Activated naive CD8-positive, alpha-beta T cell treated with anti-CD3 and anti-CD28 coated beads for 36 hours (primary cell): ENCODE measurements at regions not wholly inside any gene's neighbourhood (a gene's known extent, or its start where the extent isn't known, plus 50 kb on each side); places are given as distances from the start of the nearest gene placed in this dataset.

Source experiments
- DNase-seq: peaks from one replicate; pipeline ENCODE4 v3.0.0; 2021
- H3K27ac Mint-ChIP-seq: one replicate; pipeline ENCODE4 v1.8.0; 2022; ENCODE audit warnings: mild to moderate bottlenecking, moderate library complexity, mixed read lengths
- H3K27me3 Mint-ChIP-seq: one replicate; pipeline ENCODE4 v1.8.0; 2022; ENCODE audit warnings: mild to moderate bottlenecking, mixed read lengths
- H3K36me3 Mint-ChIP-seq: one replicate; pipeline ENCODE4 v1.8.0; 2021; ENCODE audit warnings: mild to moderate bottlenecking, mixed read lengths
- H3K4me1 Mint-ChIP-seq: one replicate; pipeline ENCODE4 v1.8.0; 2021; ENCODE audit warnings: mixed read lengths
- H3K4me3 Mint-ChIP-seq: one replicate; pipeline ENCODE4 v1.8.0; 2022; ENCODE audit warnings: mild to moderate bottlenecking, moderate library complexity, mixed read lengths
- H3K9me3 Mint-ChIP-seq: one replicate; pipeline ENCODE4 v1.8.0; 2022; ENCODE audit warnings: mixed read lengths

DNA sequence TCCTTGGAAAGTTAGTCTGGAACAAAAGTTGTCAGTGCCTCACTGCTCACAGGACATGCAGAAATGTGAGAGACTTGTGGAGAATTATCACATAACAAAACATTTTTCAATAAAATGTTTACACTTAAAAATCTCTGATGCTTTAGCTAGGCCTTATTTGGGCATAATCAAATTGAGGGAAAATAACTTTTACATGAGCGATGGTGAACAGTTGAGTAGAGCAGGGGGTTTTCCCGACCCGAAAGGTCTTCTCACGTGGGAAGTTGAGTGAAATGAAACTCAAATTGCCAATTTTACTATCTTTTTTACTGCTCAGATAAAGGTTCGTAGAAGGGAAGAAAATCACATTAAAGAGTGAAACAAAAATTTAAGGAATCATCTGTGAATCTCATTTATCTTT, 465.6 kb downstream of the MTX2 start:
- H3K4me1 Mint-ChIP-seq = no peaks in the 10 kb centered on the region
- no peaks in the 10 kb centered on the region for H3K36me3 Mint-ChIP-seq
- H3K9me3 Mint-ChIP-seq = no peaks in the 10 kb centered on the region
- no peak for DNase-seq
- H3K4me3 Mint-ChIP-seq = no peak overlapping the region
- H3K27ac Mint-ChIP-seq = no peak overlapping the region
- H3K27me3 Mint-ChIP-seq = no peaks in the 10 kb centered on the region

- no peaks in the 10 kb centered on the region for H3K36me3 Mint-ChIP-seq
- H3K27me3 Mint-ChIP-seq = no peaks in the 10 kb centered on the region
- DNase-seq = no peak
- no peak overlapping the region for H3K4me3 Mint-ChIP-seq
- peaks cover 6% of the 10 kb centered on the region for H3K4me1 Mint-ChIP-seq
- H3K27ac Mint-ChIP-seq = no peak overlapping the region
- H3K9me3 Mint-ChIP-seq = no peaks in the 10 kb centered on the region
Measured at GRCh38 chr2:176742271-176742670, 470.3 kb upstream of the HNRNPA3 start.

DNA sequence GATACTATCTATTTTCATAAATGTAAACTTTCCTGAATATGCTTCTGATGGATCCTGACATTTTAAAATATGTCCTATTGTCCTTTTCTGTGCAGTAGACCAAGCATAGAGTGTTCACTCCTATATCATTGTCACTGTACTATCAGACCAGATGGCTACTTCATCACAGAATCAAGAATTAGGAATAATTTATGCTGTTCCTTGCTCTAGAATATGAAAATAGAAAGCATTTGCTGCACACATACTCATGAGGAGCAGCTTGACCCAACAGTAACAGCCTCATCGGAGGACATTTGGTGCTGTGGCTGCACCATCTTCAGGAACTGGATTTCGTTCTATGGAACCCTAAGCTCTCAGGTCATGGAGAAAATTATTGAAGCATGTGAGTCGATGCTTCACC, 468.9 kb upstream of the HNRNPA3 start:
- H3K36me3 Mint-ChIP-seq = no peaks in the 10 kb centered on the region
- no peak overlapping the region for H3K4me3 Mint-ChIP-seq
- peaks cover 6% of the 10 kb centered on the region for H3K4me1 Mint-ChIP-seq
- no peak overlapping the region for H3K27ac Mint-ChIP-seq
- H3K9me3 Mint-ChIP-seq = no peaks in the 10 kb centered on the region
- no peaks in the 10 kb centered on the region for H3K27me3 Mint-ChIP-seq
- DNase-seq = no peak

DNA sequence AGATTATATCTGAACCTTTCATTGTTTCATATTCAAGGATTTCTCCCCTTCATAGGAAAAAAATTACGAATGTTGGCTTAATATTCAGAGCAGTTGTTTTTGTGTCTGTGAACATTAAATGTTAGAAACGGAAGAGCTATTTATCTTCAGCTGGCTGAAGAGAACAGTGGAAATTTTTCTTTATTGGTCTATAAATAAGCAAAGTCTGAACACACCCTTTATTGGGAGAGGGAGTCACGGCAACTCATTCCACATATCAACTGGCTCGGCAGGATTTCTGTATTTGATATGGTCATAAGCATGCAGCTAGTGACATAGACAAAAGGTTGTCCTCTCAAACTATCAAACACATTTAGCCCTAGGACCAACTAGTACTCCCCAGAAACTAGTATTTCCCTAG, 468.4 kb upstream of the HNRNPA3 start:
- no peaks in the 10 kb centered on the region for H3K36me3 Mint-ChIP-seq
- no peak for DNase-seq
- peaks cover 6% of the 10 kb centered on the region for H3K4me1 Mint-ChIP-seq
- H3K4me3 Mint-ChIP-seq = no peak overlapping the region
- H3K9me3 Mint-ChIP-seq = no peaks in the 10 kb centered on the region
- no peaks in the 10 kb centered on the region for H3K27me3 Mint-ChIP-seq
- H3K27ac Mint-ChIP-seq = no peak overlapping the region

DNA sequence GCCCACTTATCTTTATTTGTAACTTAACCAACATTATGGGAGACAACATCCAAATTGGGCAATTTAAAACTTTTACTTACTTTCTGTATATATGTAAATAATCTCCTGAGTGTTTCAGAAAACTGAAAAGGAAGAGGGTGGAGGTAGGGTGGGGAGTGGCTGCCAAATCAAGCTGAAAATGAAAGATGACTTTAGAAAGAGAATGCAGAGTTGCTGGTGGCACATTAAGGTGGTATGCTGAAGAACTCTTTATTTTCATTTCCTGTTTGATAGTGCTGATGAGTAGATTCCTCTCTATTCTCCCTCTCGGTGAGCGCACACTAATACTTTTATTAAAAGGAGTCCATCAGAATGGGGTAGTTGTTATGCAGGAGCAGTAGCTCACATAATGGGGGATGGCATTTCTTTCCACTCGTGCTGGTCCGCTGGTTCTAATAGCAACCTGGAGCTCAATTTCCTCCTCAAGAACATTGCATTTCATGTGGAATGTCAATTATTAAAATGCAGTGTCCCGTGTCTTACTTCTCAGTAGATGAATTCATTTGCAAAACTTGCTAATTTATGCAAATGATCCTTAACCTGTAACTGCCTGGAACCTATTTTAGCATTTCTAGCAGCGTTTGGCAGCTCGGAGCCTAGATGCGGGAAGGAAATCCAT, 466.9 kb upstream of the HNRNPA3 start:
- Mint-ChIP-seq H3K9me3 (no peaks in the 10 kb centered on the region), H3K36me3 (no peaks in the 10 kb centered on the region), H3K27me3 (no peaks in the 10 kb centered on the region), H3K4me1 (peaks cover 8% of the 10 kb centered on the region), H3K27ac (no peak overlapping the region), H3K4me3 (no peak overlapping the region)
- DNase-seq = no peak

GRCh38 chr2:176746411-176746810, 466.2 kb upstream of the HNRNPA3 start:
- H3K27ac Mint-ChIP-seq = no peak overlapping the region

DNA sequence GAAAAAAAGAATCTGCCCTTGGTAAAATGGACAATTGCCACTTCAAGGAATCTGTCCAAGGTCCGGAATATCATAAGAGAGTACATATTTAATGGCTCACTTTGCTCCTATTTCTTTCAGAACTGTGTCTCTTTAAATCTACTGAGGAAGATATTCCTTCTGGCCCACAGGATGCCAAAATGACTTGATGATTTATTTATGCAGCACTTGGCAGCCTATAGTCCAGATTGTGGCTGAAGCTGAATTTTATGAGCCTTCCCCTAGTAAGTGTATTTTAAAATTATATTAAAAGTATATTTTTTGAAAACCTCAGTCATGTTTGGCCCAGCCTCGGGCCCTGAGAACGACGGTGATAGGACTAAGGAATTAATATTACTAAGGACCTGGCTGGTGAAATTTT, 465.1 kb upstream of the HNRNPA3 start:
- DNase-seq = no peak
- H3K36me3 Mint-ChIP-seq = no peaks in the 10 kb centered on the region
- H3K27ac Mint-ChIP-seq = no peak overlapping the region
- H3K27me3 Mint-ChIP-seq = no peaks in the 10 kb centered on the region
- no peaks in the 10 kb centered on the region for H3K9me3 Mint-ChIP-seq
- H3K4me3 Mint-ChIP-seq = no peak overlapping the region
- H3K4me1 Mint-ChIP-seq = peaks cover 8% of the 10 kb centered on the region

More at GRCh38 chr2:176746411-176746810, 466.2 kb upstream of the HNRNPA3 start:
- no peak overlapping the region for H3K4me3 Mint-ChIP-seq
- H3K4me1 Mint-ChIP-seq = peaks cover 8% of the 10 kb centered on the region
- no peaks in the 10 kb centered on the region for H3K27me3 Mint-ChIP-seq
- no peaks in the 10 kb centered on the region for H3K36me3 Mint-ChIP-seq
- H3K9me3 Mint-ChIP-seq = no peaks in the 10 kb centered on the region
- DNase-seq = no peak

DNA sequence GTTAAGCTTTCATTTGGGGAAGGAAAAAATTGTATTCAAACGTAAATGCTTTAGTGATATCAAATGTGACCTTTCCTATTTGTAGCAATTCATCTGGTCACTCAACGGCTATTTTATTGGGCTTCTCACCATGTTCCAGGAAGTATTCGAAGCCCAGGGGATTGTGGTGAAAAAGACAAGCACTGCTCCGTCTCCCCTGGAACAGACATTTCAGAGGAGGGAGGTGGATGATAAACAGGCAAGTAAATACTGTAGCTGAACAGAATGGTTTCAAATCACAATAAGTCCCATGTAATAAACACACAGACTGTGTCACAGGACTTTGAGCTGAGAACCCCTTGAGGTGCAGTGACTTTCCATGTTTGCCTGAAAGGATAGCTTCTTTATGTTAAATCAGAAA, 464.7 kb upstream of the HNRNPA3 start:
- DNase-seq = no peak
- H3K27ac Mint-ChIP-seq = no peak overlapping the region
- no peaks in the 10 kb centered on the region for H3K9me3 Mint-ChIP-seq
- H3K4me1 Mint-ChIP-seq = peaks cover 8% of the 10 kb centered on the region
- H3K4me3 Mint-ChIP-seq = no peak overlapping the region
- no peaks in the 10 kb centered on the region for H3K36me3 Mint-ChIP-seq
- H3K27me3 Mint-ChIP-seq = no peaks in the 10 kb centered on the region

DNA sequence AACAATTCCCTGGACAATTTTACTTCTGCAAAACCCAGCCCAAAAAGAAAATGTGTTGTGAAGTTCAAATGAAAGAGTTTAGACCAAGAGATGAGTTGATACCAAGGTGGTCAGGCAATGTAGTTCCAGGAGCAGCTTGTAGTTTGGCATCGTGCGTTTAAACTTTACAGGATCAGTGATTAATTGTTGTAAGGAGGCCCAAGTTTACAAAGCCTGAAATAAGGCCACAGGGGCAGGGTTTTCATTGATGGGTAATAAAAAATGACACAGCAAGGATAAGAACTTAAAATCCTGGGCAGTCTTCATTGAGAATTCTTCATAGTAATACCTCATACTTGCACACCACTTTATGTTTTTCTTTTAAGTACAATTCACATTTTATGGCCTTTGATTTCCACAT, 463.9 kb upstream of the HNRNPA3 start:
- H3K9me3 Mint-ChIP-seq = no peaks in the 10 kb centered on the region
- H3K36me3 Mint-ChIP-seq = no peaks in the 10 kb centered on the region
- H3K27ac Mint-ChIP-seq = no peak overlapping the region
- peaks cover 13% of the 10 kb centered on the region for H3K4me1 Mint-ChIP-seq
- no peaks in the 10 kb centered on the region for H3K27me3 Mint-ChIP-seq
- no peak overlapping the region for H3K4me3 Mint-ChIP-seq
- no peak for DNase-seq

DNA sequence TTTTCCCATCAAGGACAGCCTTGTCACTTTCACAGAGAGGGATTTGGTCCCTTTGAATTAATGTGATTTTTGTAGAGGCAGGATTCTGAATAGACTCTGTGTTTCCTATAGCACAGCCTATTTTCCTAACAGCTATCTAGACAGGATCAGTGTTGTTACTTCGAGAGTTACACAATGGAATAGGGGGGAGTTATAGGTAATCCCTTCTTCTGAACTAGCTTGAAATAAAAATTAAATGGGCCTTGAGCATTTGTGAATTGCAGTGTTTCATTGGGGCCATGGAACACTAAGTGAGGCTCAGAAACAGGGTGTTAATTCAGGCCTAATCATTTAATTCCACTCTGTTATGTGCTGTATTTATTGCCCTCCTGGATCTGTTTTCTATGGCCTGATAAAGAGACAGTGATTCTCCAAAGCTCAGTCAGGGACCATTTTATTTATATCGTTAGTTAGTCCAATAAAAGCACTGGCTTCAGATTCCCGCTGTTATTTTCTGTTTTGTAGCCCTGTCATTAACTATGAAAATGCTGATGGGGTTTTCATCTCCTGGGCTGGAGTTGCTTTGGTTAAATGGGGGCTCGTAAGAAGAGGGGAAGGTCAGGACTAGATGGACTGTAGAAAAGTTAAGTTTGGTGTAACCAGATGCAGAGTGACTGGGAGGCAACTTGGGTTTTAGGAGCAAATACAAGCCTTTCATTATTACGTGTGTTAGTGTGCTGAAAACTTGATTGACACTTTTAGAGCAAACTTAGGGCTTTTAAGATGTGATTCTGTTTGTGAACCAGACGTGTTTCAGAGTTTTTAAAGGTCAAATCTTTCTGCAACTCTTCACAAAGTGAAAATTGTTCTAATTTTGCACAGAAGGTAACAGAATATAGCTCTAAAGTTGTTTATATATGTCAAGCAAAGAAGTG, 461.0 kb upstream of the HNRNPA3 start:
- DNase-seq = no peak
- no peak overlapping the region for H3K4me3 Mint-ChIP-seq
- H3K27ac Mint-ChIP-seq = no peak overlapping the region
- H3K4me1 Mint-ChIP-seq = peaks cover 10% of the 10 kb centered on the region
- no peaks in the 10 kb centered on the region for H3K36me3 Mint-ChIP-seq
- no peaks in the 10 kb centered on the region for H3K27me3 Mint-ChIP-seq
- H3K9me3 Mint-ChIP-seq = no peaks in the 10 kb centered on the region

DNA sequence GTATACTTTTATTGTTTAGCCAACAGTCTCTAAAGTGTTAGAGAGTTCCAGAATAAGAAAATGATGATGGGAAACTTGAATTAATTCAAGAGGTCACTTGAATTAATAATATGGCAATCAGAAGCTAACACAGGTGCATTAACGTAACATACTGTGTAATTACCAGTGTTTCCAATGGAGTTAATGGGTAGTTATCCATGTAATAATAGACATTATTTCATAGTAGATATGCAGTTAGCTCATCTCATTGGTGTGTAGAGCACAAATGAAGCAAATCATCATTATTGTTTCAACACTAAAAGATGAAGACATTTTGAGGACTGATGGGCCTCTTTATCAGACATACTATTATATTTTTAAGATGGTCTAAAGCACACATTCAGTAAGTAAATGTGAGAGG, 460.3 kb upstream of the HNRNPA3 start:
- no peak for DNase-seq
- Mint-ChIP-seq H3K27me3 (no peaks in the 10 kb centered on the region), H3K36me3 (no peaks in the 10 kb centered on the region), H3K9me3 (no peaks in the 10 kb centered on the region), H3K4me3 (no peak overlapping the region), H3K4me1 (peaks cover 10% of the 10 kb centered on the region), H3K27ac (no peak overlapping the region)

DNA sequence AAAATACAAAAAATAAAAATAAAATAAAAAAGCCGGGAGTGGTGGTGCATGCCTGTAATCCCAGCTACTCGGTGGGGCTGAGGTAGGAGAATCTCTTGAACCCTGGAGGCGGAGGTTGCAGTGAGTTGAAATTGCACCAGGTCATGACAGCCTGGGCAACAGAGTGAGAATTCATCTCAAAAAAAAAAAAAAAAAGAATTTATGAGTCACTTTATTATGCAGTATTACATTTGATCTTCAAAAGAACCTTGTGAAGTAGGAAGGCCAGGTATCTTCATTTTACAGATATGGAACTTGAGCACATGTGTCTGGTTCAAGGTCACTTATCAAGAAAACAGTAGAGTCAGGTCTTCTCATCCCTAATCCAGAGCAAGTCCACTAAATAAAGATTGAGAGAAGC, 459.4 kb upstream of the HNRNPA3 start:
- H3K4me1 Mint-ChIP-seq = peaks cover 10% of the 10 kb centered on the region
- no peak overlapping the region for H3K4me3 Mint-ChIP-seq
- no peak for DNase-seq
- H3K36me3 Mint-ChIP-seq = no peaks in the 10 kb centered on the region
- no peak overlapping the region for H3K27ac Mint-ChIP-seq
- no peaks in the 10 kb centered on the region for H3K9me3 Mint-ChIP-seq
- H3K27me3 Mint-ChIP-seq = no peaks in the 10 kb centered on the region

- no peak for DNase-seq
- H3K36me3 Mint-ChIP-seq = no peaks in the 10 kb centered on the region
- H3K27me3 Mint-ChIP-seq = no peaks in the 10 kb centered on the region
- H3K4me3 Mint-ChIP-seq = no peak overlapping the region
- H3K4me1 Mint-ChIP-seq = peaks cover 10% of the 10 kb centered on the region
- H3K27ac Mint-ChIP-seq = peak overlapping the region; percentile 55
- H3K9me3 Mint-ChIP-seq = no peaks in the 10 kb centered on the region
Measured at GRCh38 chr2:176753752-176754474, 458.7 kb upstream of the HNRNPA3 start.

GRCh38 chr2:176755537-176756135, 457.0 kb upstream of the HNRNPA3 start:
- no peaks in the 10 kb centered on the region for H3K36me3 Mint-ChIP-seq
- H3K27me3 Mint-ChIP-seq = no peaks in the 10 kb centered on the region
- no peak overlapping the region for H3K27ac Mint-ChIP-seq
- H3K4me3 Mint-ChIP-seq = no peak overlapping the region
- no peak for DNase-seq
- no peaks in the 10 kb centered on the region for H3K9me3 Mint-ChIP-seq
- peaks cover 7% of the 10 kb centered on the region for H3K4me1 Mint-ChIP-seq

GRCh38 chr2:176758426-176758825, 454.2 kb upstream of the HNRNPA3 start:
- Mint-ChIP-seq H3K27ac (no peak overlapping the region), H3K36me3 (no peaks in the 10 kb centered on the region), H3K4me3 (no peak overlapping the region), H3K27me3 (peaks cover 3% of the 10 kb centered on the region), H3K9me3 (no peaks in the 10 kb centered on the region), H3K4me1 (peaks cover 5% of the 10 kb centered on the region)
- no peak for DNase-seq
